MCF 10A (cell line): ENCODE measurements at regions not wholly inside any gene's neighbourhood (a gene's known extent, or its start where the extent isn't known, plus 50 kb on each side); places are given as distances from the start of the nearest gene placed in this dataset.
A peak's percentile ranks its signal among the peaks of the same experiment; 100 is the strongest.
"Not testable (repeated sequence)": the region's sequence is repeated elsewhere in the genome, so short reads cannot be mapped to it uniquely, and the experiment has no call there.

Experiments
- BruUV-seq: library from RNA; stranded (reverse); fragments of 400-500 nt; replicated peaks from 2 replicates; lab custom pipeline; 2021; lab: Mats Ljungman, UMichigan
- CTCF ChIA-PET: fragments of 300-600 bp; sonication (Branson Sonifier 250); formaldehyde crosslinking; extraction: SDS; loops from one replicate; lab custom pipeline; 2021; ENCODE audit warnings: antibody characterized with exemption, inconsistent platforms; lab: Yijun Ruan, JAX
- POLR2A ChIA-PET: fragments of 300-600, 350-650 bp; sonication (Branson Sonifier 250); formaldehyde crosslinking; extraction: SDS; loops from one replicate; lab custom pipeline; 2020; ENCODE audit warnings: antibody characterized with exemption, inconsistent platforms; lab: Yijun Ruan, JAX
- DNase-seq: peaks from one replicate; pipeline ENCODE4 v3.0.0-alpha.2; 2018; ENCODE audit not compliant: unreplicated experiment
- H3K27ac Mint-ChIP-seq: one replicate; pipeline ENCODE4 v1.8.0; 2022; ENCODE audit warnings: mild to moderate bottlenecking, low read depth, mixed read lengths; ENCODE audit not compliant: unreplicated experiment
- H3K27me3 Mint-ChIP-seq: one replicate; pipeline ENCODE4 v1.8.0; 2022; ENCODE audit warnings: mixed read lengths; ENCODE audit not compliant: insufficient read depth, unreplicated experiment
- H3K36me3 Mint-ChIP-seq: one replicate; pipeline ENCODE4 v1.8.0; 2022; ENCODE audit warnings: mild to moderate bottlenecking, moderate library complexity, mixed read lengths; ENCODE audit not compliant: insufficient read depth, unreplicated experiment
- H3K4me1 Mint-ChIP-seq: one replicate; pipeline ENCODE4 v1.8.0; 2022; ENCODE audit warnings: mixed read lengths; ENCODE audit not compliant: insufficient read depth, unreplicated experiment
- H3K4me3 Mint-ChIP-seq: one replicate; pipeline ENCODE4 v1.8.0; 2022; ENCODE audit warnings: mild to moderate bottlenecking, moderate library complexity, mixed read lengths; ENCODE audit not compliant: unreplicated experiment
- H3K9me3 Mint-ChIP-seq: one replicate; pipeline ENCODE4 v1.8.0; 2022; ENCODE audit warnings: mixed read lengths; ENCODE audit not compliant: unreplicated experiment
- CTCF ChIP-seq: fragments of 200-600 bp; IDR thresholded peaks from one replicate; pipeline ENCODE4 v1.8.0; 2022; ENCODE audit warnings: antibody characterized with exemption, mild to moderate bottlenecking; ENCODE audit not compliant: unreplicated experiment
- intact Hi-C: fragments of 100-400 bp; cut with micrococcal nuclease; formaldehyde crosslinking; loops from 2 replicates; pipeline ENCODE4 v1.14.1; 2022

DNA sequence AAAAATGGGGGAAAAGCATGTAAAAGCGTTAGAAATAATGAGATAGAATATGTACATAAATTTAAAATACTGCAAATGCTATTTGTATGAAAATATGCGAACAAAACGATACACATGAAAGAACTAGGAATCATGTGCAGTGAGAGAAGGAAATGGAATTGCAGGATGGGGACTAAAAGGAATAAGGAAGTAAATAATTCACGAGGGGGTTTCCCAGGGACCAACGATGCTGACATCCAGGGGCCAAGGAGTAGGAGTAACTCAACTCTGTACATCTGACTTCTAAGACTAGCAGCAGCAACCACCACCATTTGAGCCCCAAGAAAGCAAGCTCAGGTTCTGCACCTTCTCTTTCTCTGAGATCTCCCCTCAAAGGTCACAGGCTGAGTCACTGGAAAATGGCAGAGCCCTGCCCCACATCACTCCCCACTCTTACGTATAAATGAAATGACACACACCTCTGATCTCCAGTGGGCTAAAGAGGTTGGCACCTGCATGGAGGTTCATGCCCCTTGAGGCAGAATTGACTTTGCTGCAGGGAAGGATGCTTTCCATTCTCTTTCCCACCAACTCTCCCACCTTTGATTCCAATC is 100.0 kb upstream of the DLG1 start:
- Mint-ChIP-seq H3K36me3 (peaks cover 11% of the 10 kb centered on the region), H3K4me1 (peaks cover 24% of the 10 kb centered on the region), H3K4me3 (no peak overlapping the region), H3K27ac (no peak overlapping the region), H3K9me3 (no peaks in the 10 kb centered on the region), H3K27me3 (no peaks in the 10 kb centered on the region)
- DNase-seq, result no peak
- no TSS peak for BruUV-seq
- TF ChIP-seq CTCF, result no peak
- ChIA-PET POLR2A (interaction anchor here (0.8 to 1.8 kb wide), 7 partner anchors 23 to 103 kb away, joined by 3 to 8 read pairs (median 4); no protein-coding TSS in a partner anchor), CTCF (interaction anchor here (0.5 to 1.5 kb wide), 4 partner anchors 24 to 388 kb away, joined by 3 to 6 read pairs (median 4); no protein-coding TSS in a partner anchor)
- intact Hi-C loops, result loop anchor here (5.0 kb wide), 1 partner anchor 104 kb away; no protein-coding TSS in a partner anchor

- ChIA-PET CTCF (interaction anchor here (0.7 to 1.3 kb wide), 3 partner anchors 100 to 202 kb away, joined by 3 to 4 read pairs (median 4); no protein-coding TSS in a partner anchor), POLR2A (interaction anchor here (0.6 to 1.8 kb wide), 6 partner anchors 26 to 458 kb away, joined by 3 to 8 read pairs (median 4); no protein-coding TSS in a partner anchor)
- H3K4me1 Mint-ChIP-seq, result peaks cover 24% of the 10 kb centered on the region
- no peak overlapping the region for H3K4me3 Mint-ChIP-seq
- intact Hi-C loops, result loop anchor here (5.0 kb wide), 1 partner anchor 104 kb away; no protein-coding TSS in a partner anchor
- BruUV-seq, result no TSS peak
- H3K27ac Mint-ChIP-seq, result no peak overlapping the region
- no peaks in the 10 kb centered on the region for H3K9me3 Mint-ChIP-seq
- no peak for TF ChIP-seq CTCF
- H3K27me3 Mint-ChIP-seq, result no peaks in the 10 kb centered on the region
- peaks cover 11% of the 10 kb centered on the region for H3K36me3 Mint-ChIP-seq
- peak; percentile 93 for DNase-seq
Measured at GRCh38 chr3:197397838-197398237, 99.4 kb upstream of the DLG1 start.

DNA sequence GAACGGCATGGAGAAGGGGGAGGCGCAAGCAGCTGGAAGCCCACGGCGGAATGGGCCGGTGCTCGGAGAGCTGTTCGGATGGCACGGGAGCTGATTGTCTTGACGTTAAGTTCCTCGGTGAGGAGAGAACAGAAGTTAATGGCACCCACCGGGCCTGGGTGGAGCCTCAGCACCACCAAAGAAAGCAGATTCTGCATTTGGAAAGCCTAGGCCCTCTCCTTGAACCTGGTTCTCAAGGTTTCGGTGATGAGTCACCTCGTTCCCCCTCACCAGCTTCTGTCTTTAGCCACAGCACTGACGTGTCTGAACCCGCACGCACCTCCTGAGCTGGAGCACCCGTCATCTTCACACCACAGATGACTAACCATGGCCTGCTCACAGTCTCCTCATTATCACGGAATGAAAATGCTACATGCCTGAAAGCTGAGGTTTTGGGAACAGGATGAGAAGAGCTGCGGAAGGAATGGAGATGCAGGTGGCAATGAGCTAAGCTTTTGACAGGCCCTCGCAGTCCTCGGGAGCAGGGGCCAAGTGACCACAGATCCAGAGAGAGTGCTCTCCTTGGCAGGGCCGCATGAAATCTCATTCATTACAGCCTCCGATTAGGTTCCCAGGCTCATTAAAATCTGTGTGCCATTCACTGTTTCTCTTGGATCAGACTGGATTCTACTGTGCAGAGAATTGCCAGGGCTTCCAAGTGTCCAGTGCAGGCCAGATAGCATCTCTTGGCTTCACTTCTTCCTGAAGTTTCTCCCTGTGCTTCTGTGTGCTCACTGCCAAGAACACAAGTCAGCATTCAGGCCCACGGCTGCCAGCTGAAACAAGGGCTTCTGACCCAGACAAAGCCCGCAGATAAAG is 96.3 kb upstream of the DLG1 start:
- Mint-ChIP-seq H3K9me3 (no peaks in the 10 kb centered on the region), H3K36me3 (peaks cover 5% of the 10 kb centered on the region), H3K27ac (peak overlapping the region; percentile 97), H3K4me3 (peak overlapping the region; percentile 45), H3K27me3 (no peaks in the 10 kb centered on the region), H3K4me1 (peaks cover 24% of the 10 kb centered on the region)
- DNase-seq, result peak; percentile 100
- BruUV-seq, result TSS peak; percentile 47
- ChIA-PET CTCF (interaction anchor here (0.7 to 2.6 kb wide), 11 partner anchors 18 to 137 kb away, joined by 3 to 16 read pairs (median 3); no protein-coding TSS in a partner anchor), POLR2A (interaction anchor here (0.6 to 3.0 kb wide), 27 partner anchors 14 to 138 kb away, joined by 3 to 39 read pairs (median 6); partner anchors contain the start of gene DLG1)
- intact Hi-C loops, result loop anchor here (1.0 to 5.0 kb wide), 3 partner anchors 22 to 108 kb away; partner anchors contain the start of gene DLG1
- no peak for TF ChIP-seq CTCF

DNA sequence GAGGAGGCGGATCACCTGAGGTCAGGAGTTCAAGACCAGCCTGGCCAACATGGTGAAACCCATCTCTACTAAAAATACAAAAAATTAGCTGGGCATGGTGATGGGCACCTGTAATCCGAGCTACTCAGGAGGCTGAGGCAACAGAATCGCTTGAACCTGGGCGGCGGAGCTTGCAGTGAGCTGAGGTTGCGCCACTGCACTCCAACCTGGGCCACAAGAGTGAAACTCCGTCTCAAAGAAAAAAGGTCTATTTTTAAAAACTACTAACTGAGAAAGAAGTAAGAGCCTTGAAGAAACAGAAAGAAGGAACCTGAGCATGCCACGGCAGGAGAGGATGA is 95.7 kb upstream of the DLG1 start:
- BruUV-seq, result TSS peak; percentile 66
- Mint-ChIP-seq H3K4me1 (peaks cover 24% of the 10 kb centered on the region), H3K27ac (peak overlapping the region; percentile 97), H3K4me3 (peak overlapping the region; percentile 45)
- not testable (repeated sequence) for DNase-seq, H3K36me3 Mint-ChIP-seq, H3K27me3 Mint-ChIP-seq, H3K9me3 Mint-ChIP-seq
- intact Hi-C loops, result loop anchor here (1.0 to 2.0 kb wide), 2 partner anchors 21 to 96 kb away; partner anchors contain the start of gene DLG1
- ChIA-PET CTCF (interaction anchor here (0.6 to 2.6 kb wide), 5 partner anchors 28 to 137 kb away, joined by 3 to 16 read pairs (median 3); no protein-coding TSS in a partner anchor), POLR2A (interaction anchor here (1.0 to 3.0 kb wide), 19 partner anchors 13 to 137 kb away, joined by 3 to 39 read pairs (median 9); partner anchors contain the start of gene DLG1)
